OCI-LY1 (cell line): ENCODE measurements at regions not wholly inside any gene's neighbourhood (a gene's known extent, or its start where the extent isn't known, plus 50 kb on each side); places are given as distances from the start of the nearest gene placed in this dataset.

Source experiments
- EZH2 ChIP-seq: fragments of 200-600 bp; sonication (generic), shearing (Covaris generic); IDR thresholded peaks from 2 replicates; pipeline ENCODE4 v1.8.0; 2017; ENCODE audit warnings: borderline replicate concordance, mixed run types, mild to moderate bottlenecking, antibody characterized with exemption, low read length, moderate library complexity, mixed read lengths
- TF ChIP-seq, protein P1 (sequence below): fragments of 200-600 bp; sonication (generic), shearing (Covaris generic); IDR thresholded peaks from 2 replicates; pipeline ENCODE4 v1.5.1; 2017; ENCODE audit warnings: mild to moderate bottlenecking, antibody characterized with exemption, low read length, moderate library complexity, mixed read lengths

DNA sequence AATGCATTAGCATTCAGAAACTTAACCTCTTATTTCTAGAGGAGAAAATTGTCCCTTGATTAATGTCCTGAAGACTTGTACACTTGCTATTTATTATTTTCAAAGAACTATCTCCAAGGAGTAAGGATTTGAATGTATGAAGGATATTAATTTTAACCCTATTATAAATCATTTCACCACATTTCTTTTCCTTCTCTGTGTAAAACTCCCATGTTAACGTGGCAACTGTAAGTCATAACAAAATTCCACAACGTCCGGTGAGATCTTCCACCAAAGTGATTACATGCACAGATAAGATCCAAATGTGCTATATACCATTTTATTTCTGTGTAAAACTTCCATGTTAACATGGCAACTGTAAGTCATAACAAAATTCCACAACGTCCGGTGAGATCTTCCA lies 229.1 kb upstream of the ARHGEF26 start:
- TF ChIP-seq, protein P1, sequence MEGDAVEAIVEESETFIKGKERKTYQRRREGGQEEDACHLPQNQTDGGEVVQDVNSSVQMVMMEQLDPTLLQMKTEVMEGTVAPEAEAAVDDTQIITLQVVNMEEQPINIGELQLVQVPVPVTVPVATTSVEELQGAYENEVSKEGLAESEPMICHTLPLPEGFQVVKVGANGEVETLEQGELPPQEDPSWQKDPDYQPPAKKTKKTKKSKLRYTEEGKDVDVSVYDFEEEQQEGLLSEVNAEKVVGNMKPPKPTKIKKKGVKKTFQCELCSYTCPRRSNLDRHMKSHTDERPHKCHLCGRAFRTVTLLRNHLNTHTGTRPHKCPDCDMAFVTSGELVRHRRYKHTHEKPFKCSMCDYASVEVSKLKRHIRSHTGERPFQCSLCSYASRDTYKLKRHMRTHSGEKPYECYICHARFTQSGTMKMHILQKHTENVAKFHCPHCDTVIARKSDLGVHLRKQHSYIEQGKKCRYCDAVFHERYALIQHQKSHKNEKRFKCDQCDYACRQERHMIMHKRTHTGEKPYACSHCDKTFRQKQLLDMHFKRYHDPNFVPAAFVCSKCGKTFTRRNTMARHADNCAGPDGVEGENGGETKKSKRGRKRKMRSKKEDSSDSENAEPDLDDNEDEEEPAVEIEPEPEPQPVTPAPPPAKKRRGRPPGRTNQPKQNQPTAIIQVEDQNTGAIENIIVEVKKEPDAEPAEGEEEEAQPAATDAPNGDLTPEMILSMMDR, result no peak
- TF ChIP-seq EZH2, result no peak
